ENCODE measurements at regions not wholly inside any gene's neighbourhood (a gene's known extent, or its start where the extent isn't known, plus 50 kb on each side); places are given as distances from the start of the nearest gene placed in this dataset.

GRCh38 chr12:98464190-98464589 is 51.2 kb upstream of the TMPO start:
- TF ChIP-seq YY1 (IDR thresholded peaks at IDR 0.05; ENCODE audit: borderline replicate concordance in 1 of 3, control insufficient read depth in 1 of 3, extremely low read depth in 1 of 3, insufficient read depth in 3 of 3, insufficient read length in 1 of 3, insufficient replicate concordance in 2 of 3, low read depth in 1 of 3, low read length in 2 of 3) (no peak), STAG1 (CRISPR knock-in tag; IDR thresholded peaks at IDR 0.05; ENCODE audit: borderline replicate concordance) (no peak), GABPA (tag; conservative IDR thresholded peaks at IDR 0.05; ENCODE audit: low read depth) (no peak), PRDM10 (IDR thresholded peaks at IDR 0.05; ENCODE audit: partially characterized antibody) (no peak), ZEB2 (IDR thresholded peaks at IDR 0.05) (no peak), SIN3A (IDR thresholded peaks at IDR 0.05; ENCODE audit: borderline replicate concordance in 2 of 2, control insufficient read depth in 1 of 2, low read depth in 2 of 2, low read length in 2 of 2) (no peak), RFX5 (IDR thresholded peaks at IDR 0.05; ENCODE audit: low read depth, low read length) (no peak), PYGO2 (tag; IDR thresholded peaks at IDR 0.05) (no peak)

Data from K562 (cell line).